Stimulated activated CD4-positive, alpha-beta T cell treated with anti-CD3 and anti-CD28 coated beads, Interleukin-12 subunit alpha, Interleukin-12 subunit beta, amount 100 ng/mL, for 4 hours (primary cell): ENCODE measurements at regions not wholly inside any gene's neighbourhood (a gene's known extent, or its start where the extent isn't known, plus 50 kb on each side); places are given as distances from the start of the nearest gene placed in this dataset.
"Not testable (repeated sequence)": the region's sequence is repeated elsewhere in the genome, so short reads cannot be mapped to it uniquely, and the experiment has no call there.

Experiments
- DNase-seq: peaks from one replicate; pipeline ENCODE4 v3.0.0-alpha.2; 2020

DNA sequence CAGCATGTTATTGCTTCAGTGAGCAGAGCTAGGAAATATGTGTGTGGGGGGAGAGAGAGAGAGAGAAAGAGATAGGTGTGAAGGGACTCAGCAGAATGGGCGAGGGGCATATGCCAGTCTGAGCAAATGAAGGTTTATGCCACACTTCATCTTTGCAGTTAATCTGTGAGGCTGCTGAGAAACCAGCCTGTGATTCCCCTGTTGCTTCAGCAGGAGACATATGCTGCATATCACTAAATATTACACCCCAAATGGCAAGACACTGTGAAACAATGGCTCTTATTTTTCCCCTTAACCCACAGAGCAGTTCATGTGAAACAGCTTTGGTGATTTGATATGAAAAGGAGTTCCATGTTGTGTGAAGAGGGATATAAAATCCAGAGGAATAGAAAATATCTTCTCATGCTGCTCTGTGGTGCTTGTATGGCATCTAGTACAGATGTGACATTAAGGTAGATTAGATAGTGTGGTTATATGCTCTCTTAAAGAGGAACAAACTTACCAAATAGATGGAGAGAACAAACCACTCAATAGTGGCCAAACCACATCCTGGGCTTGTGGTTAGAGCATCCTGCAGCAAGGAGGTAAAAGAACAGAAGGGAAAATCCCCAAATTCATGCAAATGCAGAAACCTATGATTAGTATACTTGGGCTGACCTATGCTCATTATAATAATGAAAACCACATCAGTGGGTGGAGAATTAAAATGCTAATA lies 864.2 kb downstream of the FAM181B start:
- DNase-seq: peak; percentile 53

DNA sequence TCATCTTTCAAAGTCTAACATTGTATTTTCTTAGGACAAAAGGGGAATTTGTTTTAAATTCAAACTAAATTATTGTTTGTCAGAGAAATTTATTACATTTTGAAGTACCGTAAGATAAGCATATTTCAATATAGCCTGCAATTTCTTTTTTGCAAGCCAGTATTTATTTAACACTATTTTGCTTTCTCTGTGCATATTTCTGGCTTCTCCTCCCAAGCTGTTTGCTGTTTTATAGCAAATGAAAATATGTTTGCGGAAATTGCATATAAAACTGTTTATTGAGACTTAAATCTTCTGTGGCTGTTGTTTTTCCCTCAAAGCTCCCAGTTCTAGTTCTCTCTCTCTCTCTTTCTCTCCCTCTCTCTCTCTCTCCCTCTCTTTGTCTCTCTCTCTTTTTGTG lies 866.8 kb downstream of the FAM181B start:
- DNase-seq: no peak

DNA sequence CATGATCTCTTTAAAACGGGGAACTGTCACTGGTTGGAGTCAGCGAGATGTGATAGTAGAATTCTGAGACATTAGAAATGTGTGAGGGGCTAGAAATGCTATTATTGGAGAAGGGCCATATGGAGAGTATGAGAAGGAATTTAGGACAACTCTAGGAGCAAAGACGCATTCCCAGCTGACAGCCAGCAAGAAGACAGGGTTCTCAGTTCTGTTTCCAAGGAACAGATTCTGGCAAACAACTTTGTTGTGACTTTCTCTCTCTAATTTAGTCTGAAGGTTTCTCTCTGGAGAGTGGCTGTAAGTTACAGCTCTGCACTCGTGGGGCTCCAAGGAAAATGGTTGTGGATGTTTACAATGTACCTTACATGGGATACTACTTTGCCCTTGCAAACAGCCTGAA lies 876.3 kb downstream of the FAM181B start:
- DNase-seq: no peak

DNA sequence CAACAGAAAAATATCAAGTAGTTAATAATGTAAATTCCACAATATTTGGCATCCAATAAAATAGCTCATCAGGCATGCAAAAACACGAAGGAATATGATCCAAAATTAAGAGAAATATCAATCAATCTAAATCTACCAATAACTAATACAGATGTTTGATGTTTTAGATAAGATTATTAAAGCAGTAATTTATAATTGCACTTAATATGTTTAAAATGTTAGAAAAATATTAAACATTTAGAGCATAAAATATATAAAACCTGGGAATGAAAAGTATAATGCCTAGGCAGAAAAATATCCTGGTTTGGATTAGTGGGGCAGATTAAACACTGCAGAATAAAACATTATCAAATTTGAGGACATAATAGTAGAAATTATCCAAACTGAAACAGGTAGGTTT lies 879.9 kb downstream of the FAM181B start:
- no peak for DNase-seq

DNA sequence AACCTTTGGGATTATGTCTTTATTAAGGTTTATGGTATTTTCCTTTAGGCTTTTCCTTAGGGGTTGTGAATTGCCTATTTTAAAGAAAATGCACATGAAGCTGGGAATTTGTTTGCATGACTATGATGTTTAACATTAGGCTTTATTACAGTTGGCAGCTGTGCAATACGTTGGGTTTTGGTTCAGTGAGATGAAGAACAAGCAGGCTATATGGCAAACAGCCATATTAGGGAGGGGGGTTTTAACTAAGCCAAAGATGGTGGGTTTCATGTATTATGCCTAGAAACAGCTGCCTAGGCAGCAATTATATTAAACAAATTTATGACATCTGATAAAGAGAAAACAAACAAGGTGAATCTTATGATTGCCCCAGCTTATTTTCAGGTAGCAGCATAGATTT lies 880.8 kb downstream of the FAM181B start:
- DNase-seq: no peak

DNA sequence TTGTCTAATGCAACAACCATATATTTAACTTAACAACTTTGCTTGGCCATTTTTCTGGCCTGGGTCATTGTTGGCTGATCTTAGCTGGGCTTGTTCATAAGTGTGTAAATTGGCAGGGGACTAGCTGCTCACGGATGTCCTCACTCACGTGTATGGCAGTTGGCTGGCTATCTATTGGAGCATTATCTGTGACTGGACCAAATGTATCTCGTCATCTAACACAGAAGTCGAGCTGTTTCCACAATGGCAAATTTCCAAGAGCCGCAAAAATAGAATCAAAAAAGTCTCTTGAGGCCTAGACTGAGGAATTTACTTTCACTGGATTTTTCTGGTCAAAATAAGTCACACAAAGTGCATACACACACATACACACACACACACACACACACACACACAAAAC lies 893.3 kb downstream of the FAM181B start:
- DNase-seq: no peak

DNA sequence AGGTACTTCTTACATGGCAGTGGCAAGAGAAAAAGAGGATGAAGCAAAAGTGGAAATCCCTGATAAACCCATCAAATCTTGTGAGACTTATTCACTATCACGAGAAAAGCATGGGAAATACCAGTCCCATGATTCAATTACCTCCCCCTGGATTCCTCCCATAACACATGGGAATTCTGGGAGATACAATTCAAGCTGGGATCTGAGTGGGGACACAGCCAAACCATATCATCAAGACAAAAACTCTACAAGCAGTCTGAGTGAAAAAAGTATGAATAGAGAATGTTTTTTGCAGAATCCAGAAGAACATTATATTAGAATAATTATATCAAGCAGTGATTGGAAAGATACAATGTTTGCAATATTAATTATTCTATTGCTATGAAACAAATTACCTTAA lies 893.7 kb downstream of the FAM181B start:
- no peak for DNase-seq

DNA sequence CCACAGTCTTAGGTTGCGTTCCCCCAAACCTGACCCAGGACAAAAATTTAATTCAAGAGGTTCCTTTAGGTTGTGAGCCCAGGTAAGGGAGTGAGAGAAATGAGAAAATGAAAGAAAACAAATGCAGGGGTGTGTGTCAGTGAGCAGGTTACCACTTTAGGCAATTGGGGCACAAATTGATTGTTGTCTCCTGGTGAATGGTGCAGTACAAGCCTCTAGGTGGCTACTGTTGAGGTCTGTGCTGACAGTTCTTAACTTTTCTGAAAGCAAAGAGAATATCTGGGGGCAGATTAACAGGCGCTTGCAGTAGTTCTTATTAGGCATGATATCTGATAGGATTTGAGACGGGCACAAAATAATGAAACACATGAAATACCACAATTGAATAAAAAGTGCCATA lies 894.6 kb downstream of the FAM181B start:
- DNase-seq: no peak

DNA sequence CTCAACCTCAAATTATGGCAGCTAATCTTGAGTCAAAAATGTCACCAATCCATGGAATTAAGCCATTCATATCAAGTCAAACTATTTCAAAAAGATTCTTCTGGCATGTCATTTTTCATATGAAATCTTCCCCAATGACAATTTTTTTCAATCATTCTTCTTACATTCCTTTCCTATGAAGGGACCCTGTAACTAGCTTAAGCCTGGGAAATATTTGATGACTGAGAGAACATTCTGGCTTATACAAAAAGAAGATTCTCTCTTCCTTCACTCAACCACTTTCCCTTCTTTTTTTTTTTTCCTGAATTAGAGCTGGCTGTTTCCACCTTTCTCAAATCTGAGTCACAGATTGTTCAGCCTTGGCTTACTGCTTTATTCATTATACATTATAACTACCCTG lies 903.7 kb downstream of the FAM181B start:
- no peak for DNase-seq

DNA sequence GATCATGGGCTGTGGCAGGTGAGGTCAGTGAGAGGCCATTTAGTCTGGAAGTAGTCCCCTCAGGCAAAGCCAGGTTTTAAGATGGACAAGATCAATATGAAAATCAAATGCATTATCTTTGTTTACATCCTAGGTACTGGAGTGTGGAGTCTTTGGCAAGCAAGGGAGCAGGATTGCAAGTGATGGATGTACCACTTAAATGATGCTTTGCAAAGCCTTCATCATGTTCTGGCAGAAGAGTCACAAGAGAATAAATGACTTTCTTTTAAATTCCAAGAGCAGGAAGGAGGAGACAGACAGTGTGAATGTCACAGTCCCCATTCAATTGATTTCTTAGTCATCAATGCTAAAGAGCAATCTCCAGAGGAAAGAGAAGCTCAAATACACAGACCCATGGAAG lies 908.3 kb downstream of the FAM181B start:
- no peak for DNase-seq

DNA sequence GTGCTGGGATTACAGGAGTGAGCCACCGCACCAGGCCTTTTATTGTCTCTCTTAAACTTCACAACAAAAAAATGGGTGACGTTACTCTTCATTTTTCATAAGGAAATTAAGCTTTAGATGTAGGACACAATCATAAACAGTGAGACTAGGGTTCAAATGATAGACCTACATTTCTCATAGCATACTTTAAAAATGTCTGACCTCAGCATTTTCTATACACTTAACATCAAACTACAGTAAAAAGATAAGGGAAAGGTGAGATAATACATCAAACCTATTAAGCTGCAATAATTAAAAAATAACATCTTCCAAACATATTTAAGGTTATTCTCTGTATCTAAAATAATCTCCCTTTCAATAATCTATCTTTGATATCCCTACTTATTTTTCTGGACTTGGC lies 914.2 kb downstream of the FAM181B start:
- no peak for DNase-seq

DNA sequence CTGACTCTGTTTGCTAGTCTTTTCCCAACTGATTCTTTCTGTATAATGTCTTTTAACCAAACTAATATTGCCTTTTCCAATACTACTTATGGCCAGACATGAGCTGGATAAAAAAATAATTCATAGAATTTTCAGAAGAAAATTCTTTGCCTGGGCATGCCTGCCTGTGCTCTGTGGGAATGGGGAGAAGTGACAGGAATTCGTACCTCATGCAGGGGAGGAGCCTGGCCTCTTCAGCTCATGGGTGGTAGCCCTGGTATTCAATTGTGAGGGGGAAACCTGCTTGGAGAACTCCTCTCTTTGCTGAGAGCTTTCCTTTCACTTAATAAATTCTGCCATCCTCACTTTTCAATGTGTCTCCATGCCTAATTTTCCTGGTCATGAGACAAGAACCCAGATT lies 928.8 kb downstream of the FAM181B start:
- no peak for DNase-seq

DNA sequence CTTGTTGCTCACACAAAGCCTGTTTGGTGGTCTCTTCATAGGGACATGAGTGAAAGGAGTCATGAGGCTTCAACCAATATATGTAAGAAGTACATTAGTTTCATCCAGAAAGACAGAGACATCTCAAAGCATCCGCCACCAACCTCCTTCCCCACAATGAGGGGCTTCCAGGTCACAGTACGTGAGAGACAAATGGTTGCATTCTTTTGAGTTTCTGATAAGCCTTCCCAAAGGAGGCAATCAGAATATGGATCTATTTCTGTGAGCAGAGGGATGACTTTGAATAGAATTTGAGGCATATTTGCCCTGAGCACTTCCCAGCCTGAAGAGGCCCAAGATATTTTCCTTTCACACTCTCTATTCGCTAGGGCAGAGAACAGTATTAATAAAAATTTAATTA lies 931.1 kb downstream of the FAM181B start:
- no peak for DNase-seq

DNA sequence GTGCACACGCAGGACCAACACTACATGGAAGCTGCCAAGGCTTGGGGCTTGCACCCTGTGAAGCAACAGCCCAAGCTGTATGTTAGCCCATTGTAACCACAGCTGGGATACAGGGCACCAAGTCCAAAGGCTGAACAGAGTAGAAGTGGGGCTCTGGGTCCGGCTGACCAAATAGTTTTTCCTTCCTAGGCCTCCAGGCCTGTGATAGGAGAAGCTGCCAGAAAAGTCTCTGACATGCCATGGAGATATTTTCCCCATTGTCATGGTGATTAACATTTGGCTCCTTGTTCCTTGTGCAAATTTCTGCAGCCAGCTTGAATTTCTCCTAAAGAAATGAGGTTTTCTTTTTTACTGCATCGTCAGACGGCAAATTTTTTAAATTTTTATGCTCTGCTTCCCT lies 941.2 kb downstream of the FAM181B start:
- DNase-seq: no peak

DNA sequence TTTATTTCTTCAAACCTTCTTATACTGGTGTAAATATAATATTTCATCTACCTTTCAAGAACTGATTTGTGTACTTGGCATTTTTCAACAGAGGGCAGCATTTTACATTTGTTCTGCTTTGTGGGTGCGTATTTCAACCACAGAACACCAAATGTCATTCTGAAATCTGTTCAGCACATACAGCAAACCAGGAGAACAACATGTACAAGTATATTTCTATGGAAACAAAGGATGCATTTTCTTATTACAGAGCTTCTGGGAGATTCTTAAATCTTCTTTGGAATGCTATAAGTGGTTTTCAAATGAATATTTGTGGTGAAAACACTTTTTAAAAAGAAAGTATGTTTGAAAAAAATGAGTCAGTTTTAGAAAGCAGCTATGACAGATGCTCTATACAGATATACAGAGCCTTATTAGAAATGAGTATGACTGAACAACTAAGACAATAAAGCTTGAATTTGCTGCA lies 946.0 kb downstream of the FAM181B start:
- DNase-seq: no peak

DNA sequence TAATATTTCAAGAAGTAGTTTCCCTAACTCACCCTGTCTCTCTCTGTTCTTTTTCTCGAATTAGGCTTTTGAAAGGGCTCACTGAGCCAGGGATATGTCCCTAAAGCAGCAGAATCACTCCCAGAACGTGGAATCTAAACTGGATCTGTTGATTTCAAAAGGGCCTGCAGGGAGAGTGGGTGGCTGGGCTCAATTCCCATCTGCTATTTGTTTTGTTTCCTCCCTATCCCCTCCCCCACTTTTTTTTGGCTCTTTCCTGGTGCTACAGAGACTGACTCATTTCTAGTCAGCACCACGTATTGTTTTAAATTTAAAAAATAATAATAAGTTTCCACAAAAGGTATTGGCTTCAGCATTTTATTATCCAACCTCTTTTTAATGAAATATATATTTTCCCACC lies 961.5 kb downstream of the FAM181B start:
- no peak for DNase-seq

DNA sequence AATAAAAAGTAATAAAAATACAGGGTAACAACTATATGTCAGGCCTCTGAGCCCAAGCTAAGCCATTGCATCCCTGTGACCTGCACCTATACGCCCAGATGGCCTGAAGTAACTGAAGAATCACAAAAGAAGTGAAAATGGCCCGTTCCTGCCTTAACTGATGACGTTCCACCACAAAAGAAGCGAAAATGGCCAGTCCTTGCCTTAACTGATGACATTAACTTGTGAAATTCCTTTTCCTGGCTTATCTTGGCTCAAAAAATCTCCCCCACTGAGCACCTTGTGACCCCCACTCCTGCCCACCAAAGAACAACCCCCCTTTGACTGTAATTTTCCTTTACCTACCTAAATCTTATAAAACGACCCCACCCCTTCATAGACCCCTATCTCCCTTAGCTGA lies 963.8 kb downstream of the FAM181B start:
- not testable (repeated sequence) for DNase-seq

DNA sequence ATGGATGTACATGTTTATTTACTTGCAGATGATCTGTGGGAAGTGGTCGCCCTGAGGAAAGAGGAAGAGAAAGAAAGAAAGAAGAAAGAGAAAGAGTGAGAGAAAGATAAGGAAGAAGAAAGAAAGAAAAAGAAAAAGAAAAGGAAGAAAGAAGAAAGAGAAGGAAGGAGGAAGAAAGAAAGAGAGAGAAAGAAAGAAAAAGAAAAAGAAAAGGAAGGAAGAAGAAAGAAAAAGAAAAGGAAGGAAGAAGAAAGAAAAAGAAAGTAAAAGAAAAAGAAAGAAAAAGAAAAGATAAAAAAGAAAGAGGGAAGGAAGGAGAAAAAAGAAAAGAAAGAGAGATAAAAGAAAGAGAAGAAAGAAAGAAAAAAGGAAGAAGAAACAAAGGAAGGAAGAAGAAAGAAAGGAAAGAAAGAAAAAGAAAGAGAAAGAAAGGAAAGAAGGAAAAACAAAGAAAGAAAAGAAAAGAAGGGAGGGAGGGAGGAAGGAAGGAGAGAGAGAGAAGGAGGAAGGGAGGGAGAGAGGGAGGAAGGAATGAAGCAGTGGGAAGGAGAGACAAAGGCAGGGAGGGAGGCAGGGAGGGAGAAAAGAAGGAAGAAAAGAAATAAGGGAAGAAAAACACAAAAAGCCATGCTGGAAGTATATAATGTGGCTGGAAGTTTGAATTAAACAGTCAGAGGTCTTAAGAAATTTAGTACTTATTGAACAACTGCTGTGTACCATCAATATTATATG lies 976.6 kb downstream of the FAM181B start:
- DNase-seq: no peak

DNA sequence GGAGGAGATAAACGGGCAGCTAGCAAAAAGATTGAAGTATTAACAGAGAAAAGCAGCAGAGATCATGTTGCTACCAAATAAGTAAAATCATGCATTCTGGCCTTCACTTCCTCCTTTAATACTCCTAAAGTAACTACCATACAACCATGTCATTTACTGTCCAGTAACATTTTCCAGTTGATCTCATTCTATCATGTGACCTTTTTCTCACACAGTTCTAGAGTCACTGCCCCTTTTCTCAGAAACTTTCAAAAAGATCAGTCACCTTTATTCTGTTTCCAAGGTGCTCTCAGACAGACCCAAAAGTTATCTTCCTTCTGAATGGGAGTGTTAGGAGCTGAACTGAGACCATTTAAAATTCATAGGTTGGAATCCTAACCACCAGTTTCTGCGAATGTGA lies 984.4 kb downstream of the FAM181B start:
- no peak for DNase-seq

DNA sequence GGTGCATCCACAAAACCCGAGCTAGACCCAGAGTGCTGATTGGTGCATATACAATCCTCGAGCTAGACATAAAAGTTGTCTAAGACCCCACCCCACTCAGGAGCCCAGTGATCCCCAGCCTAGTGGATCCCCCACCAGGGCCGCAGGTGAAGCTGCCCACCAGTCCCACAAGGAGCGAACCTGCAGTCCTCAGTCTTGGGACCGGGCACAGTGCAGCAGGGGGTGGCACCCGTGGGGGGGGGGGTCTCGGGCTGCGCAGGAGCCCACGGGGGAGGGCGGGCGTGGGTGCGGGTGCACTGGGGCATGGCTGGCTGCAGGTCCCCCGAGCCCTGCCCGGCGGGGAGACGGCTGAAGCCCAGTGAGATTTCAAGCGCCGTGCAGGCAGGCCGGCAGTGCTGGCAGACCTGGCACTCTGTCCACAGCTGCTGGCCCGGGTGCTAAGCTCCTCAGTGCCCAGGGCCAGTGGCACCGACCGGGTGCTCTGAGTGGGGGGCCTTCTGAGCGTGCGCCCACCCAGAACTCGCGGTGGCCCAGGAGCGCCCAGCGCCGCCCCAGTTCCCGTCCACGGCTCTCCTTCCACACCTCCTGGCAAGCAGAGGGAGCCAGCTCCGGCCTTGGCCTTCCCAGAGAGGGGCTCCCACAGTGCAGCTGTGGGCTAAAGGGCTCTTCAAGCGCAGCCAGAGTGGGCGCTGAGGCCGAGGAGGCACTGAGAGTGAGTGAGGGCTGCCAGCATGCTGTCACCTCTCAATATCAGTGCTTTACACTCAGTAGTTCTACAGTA lies 989.1 kb downstream of the FAM181B start:
- no peak for DNase-seq

DNA sequence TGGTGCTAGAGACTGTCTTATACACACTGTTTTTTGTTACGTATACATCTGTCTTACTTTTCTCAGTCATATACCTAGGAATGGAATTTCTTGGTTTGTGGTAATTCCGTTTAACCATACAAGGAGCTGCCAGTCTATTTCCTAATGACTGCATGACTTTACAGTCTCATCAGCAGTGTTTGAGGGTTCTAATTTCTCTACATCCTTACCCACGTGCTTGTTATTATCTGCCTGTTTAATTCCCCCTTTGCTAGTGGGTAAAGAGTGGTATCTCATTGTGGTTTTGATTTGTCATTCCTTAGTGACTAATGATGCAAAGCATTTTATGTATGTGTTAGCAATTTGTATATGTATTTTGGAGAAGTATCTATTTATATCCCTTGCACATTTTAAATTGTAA lies 1008.0 kb downstream of the FAM181B start:
- no peak for DNase-seq

DNA sequence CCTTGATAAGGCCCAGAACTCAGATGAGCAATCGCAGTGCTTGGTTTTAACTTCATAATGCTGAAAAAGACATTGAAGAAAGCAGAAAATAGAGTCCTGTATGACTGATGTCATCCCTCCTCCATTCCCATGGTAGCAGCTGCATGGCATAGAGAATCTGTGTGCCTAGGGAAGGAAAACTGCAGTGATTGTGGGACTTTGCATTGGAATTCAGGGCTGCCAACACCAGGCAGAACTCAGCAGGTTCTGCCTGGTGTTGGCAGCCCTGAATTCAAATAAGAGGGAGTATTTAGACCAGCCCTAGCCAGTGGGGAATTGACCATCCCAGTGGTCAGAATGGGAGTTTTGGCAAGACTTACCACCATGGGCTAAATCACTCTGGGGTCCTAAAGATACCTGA lies 1016.0 kb downstream of the FAM181B start:
- no peak for DNase-seq

DNA sequence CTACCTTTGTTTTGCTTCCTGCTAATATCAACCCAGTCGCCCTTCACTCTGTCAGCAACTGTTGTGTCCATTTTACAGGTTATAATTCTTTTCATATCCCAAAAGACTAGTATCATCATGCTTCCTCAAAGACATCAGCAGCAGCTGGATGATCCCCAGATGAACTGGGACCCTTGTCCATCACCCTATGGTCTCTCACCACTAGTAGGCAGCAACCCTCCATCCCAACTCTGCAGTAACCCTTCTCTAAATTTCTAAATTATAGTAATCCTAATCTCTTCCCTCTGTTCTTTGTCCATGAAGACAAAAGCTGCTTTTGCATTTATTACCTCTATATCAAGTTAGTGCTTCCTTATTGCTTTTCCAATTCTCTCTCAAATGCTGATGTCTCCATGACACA lies 1025.8 kb downstream of the FAM181B start:
- DNase-seq: no peak

DNA sequence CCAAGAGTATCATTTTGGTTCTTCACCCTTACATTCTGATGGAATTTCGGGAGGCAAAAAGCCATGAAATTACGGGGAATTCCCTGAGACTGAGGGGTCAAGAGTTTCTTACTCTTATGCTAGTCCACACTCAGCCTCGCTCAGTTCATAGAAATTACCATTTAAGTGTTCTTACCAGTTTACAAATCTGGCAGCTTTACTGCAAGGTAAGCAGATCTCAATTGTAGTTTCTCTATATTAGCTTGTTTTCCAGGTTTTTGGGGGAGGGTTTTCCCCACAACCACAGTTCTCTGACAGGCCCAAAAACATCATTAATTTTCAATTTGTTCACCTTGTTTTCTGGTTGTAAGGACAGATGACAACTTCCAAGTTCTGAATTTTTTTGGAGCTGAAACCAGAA lies 1028.4 kb downstream of the FAM181B start:
- DNase-seq: no peak
